ENCODE measurements at regions not wholly inside any gene's neighbourhood (a gene's known extent, or its start where the extent isn't known, plus 50 kb on each side); places are given as distances from the start of the nearest gene placed in this dataset.

- TF ChIP-seq GATA3 (IDR thresholded peaks at IDR 0.05; ENCODE audit: low read depth, low read length) (no peak), GATA2 (IDR thresholded peaks at IDR 0.05; ENCODE audit: low read depth, low read length) (no peak)
Observed at GRCh38 chr4:86448871-86449270, 89.0 kb upstream of the MAPK10 start.

Measured in SH-SY5Y (cell line).